Liver (tissue), 8 donors: ENCODE measurements at regions not wholly inside any gene's neighbourhood (a gene's known extent, or its start where the extent isn't known, plus 50 kb on each side); places are given as distances from the start of the nearest gene placed in this dataset.

Experiments used
- DNase-seq: peaks from one replicate; pipeline ENCODE4 v3.0.0-alpha.2; 2017; ENCODE audit warnings: low spot score
- H3K27ac ChIP-seq, 2 donors: one replicate each; pipeline ENCODE4 v1.7.0; 2013; ENCODE audit warnings: inconsistent platforms in 2 of 2, low read length in 2 of 2, control low read depth in 1 of 2, low read depth in 1 of 2, mild to moderate bottlenecking in 1 of 2
- H3K27me3 ChIP-seq, 4 donors: one replicate each; pipeline versions ENCODE4 v1.6.1 to v1.7.0; 2013; ENCODE audit warnings: low read length in 3 of 4, inconsistent platforms in 1 of 4, mild to moderate bottlenecking in 1 of 4, moderate library complexity in 1 of 4; ENCODE audit not compliant: control insufficient read depth in 4 of 4, insufficient read depth in 4 of 4
- H3K36me3 ChIP-seq, 4 donors: one replicate each; pipeline versions ENCODE4 v1.6.1 to v1.7.0; 2013; ENCODE audit warnings: low read length in 3 of 4, mild to moderate bottlenecking in 3 of 4, low read depth in 1 of 4, moderate library complexity in 1 of 4; ENCODE audit not compliant: control insufficient read depth in 4 of 4, insufficient read depth in 3 of 4
- H3K4me1 ChIP-seq, 4 donors: one replicate each; pipeline versions ENCODE4 v1.6.1 to v1.7.0; 2013; ENCODE audit warnings: low read length in 3 of 4, mild to moderate bottlenecking in 3 of 4, moderate library complexity in 1 of 4; ENCODE audit not compliant: control insufficient read depth in 4 of 4, insufficient read depth in 4 of 4
- H3K4me3 ChIP-seq, 3 donors: one replicate each; pipeline versions ENCODE4 v1.6.1 to v1.7.0; 2013; ENCODE audit warnings: low read length in 3 of 3, control low read depth in 1 of 3, low read depth in 1 of 3, mild to moderate bottlenecking in 1 of 3
- H3K9ac ChIP-seq, 2 donors: one replicate each; pipeline ENCODE4 v1.7.0; 2013; ENCODE audit warnings: low read length in 2 of 2, mild to moderate bottlenecking in 2 of 2, moderate library complexity in 2 of 2, control low read depth in 1 of 2, low read depth in 1 of 2
- H3K9me3 ChIP-seq, 4 donors: one replicate each; pipeline versions ENCODE4 v1.6.1 to v1.7.0; 2013; ENCODE audit warnings: low read length in 3 of 4; ENCODE audit not compliant: control insufficient read depth in 4 of 4
- EGR1 ChIP-seq, 2 donors: IDR thresholded peaks; 2 replicates each; pipeline ENCODE4 v1.6.1; 2016 to 2018; ENCODE audit warnings: antibody characterized with exemption in 2 of 2, low read depth in 2 of 2
- FOXA1 ChIP-seq: IDR thresholded peaks from 2 replicates; pipeline ENCODE4 v1.6.1; 2016; ENCODE audit warnings: antibody characterized with exemption
- FOXA2 ChIP-seq: IDR thresholded peaks from 2 replicates; pipeline ENCODE4 v1.6.1; 2016; ENCODE audit warnings: antibody characterized with exemption
- HNF4A ChIP-seq, 2 donors: conservative IDR thresholded peaks; 2 replicates each; pipeline ENCODE4 v1.6.1; 2016; ENCODE audit warnings: antibody characterized with exemption in 2 of 2, mild to moderate bottlenecking in 2 of 2
- JUND ChIP-seq, 2 donors: IDR thresholded peaks; 2 replicates each; pipeline ENCODE4 v1.6.1; 2016; ENCODE audit warnings: antibody characterized with exemption in 2 of 2
- MAX ChIP-seq: IDR thresholded peaks from 2 replicates; pipeline ENCODE4 v1.6.1; 2016; ENCODE audit warnings: antibody characterized with exemption
- NR2F2 ChIP-seq: IDR thresholded peaks from 2 replicates; pipeline ENCODE4 v1.6.1; 2016; ENCODE audit warnings: antibody characterized with exemption
- RAD21 ChIP-seq, 2 donors: IDR thresholded peaks; 2 replicates each; pipeline ENCODE4 v1.6.1; 2016; ENCODE audit warnings: antibody characterized with exemption in 2 of 2, mild to moderate bottlenecking in 2 of 2
- REST ChIP-seq: IDR thresholded peaks from 2 replicates; pipeline ENCODE4 v1.6.1; 2016; ENCODE audit warnings: antibody characterized with exemption, mild to moderate bottlenecking
- SP1 ChIP-seq: IDR thresholded peaks from 2 replicates; pipeline ENCODE4 v1.6.1; 2018; ENCODE audit warnings: antibody characterized with exemption, mild to moderate bottlenecking
- TAF1 ChIP-seq: conservative IDR thresholded peaks from 2 replicates; pipeline ENCODE4 v1.6.1; 2016; ENCODE audit warnings: antibody characterized with exemption, mild to moderate bottlenecking
- YY1 ChIP-seq: IDR thresholded peaks from 2 replicates; pipeline ENCODE4 v1.6.1; 2016; ENCODE audit warnings: antibody characterized with exemption, mild to moderate bottlenecking
- WGBS: extraction: QIAGEN DNeasy Blood & Tissue Kit; methylation state at CpG from one replicate; pipeline ENCODE4 v1.1.7; 2013; 5-methylcytosine and 5-hydroxymethylcytosine counted together
- TF ChIP-seq, protein P1 (sequence below): IDR thresholded peaks from 2 replicates; pipeline ENCODE4 v1.6.1; 2016; ENCODE audit warnings: antibody characterized with exemption
- TF ChIP-seq, protein P2 (sequence below): IDR thresholded peaks from 2 replicates; pipeline ENCODE4 v1.6.1; 2016; ENCODE audit warnings: antibody characterized with exemption
- TF ChIP-seq, protein P3 (sequence below): fragments of 150-350 bp; IDR thresholded peaks from 2 replicates; pipeline ENCODE4 v1.5.1; 2017; ENCODE audit warnings: improper control_type of control experiment, low read depth, low read length; ENCODE audit not compliant: missing input control
- donor health status: healthy.
- donor health status: healthy.
- donor health status: healthy.
- donor health status: healthy.
- donor health status: healthy.

DNA sequence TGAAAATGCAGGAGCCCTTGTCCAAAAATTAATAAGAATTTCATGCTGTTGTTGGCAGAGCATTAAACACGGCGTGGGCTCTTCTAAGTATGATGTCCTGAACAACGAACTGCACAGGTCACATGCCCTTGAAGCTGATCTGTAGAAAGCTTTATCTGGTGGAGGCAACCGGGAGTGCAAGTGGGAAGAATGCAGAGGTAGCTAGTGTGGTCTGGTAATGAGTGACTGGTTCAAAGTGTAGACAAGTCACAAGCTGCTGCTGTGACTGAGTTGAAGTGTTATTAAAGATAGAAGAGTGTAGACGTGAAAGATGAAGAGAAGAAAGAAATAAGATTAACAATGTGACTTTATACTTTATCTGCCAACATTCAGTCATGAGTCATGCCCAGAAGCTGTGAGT lies 361.9 kb downstream of the TTLL7 start:
- Histone ChIP-seq H3K36me3 (no peaks in the 10 kb centered on the region), H3K9ac (no peak overlapping the region), H3K4me3 (no peak overlapping the region), H3K27ac (no peak overlapping the region), H3K27me3 (no peaks in the 10 kb centered on the region), H3K4me1 (peaks cover 0 to 4% (median 0%) of the 10 kb centered on the region in 4 donors), H3K9me3 (no peaks in the 10 kb centered on the region)
- DNase-seq = no peak
- 91% methylated on average over 5 of the region's 5 CpGs for WGBS
- no peak for TF ChIP-seq HNF4A (conservative IDR thresholded peaks at IDR 0.05)
- no peak for TF ChIP-seq NR2F2
- no peak for TF ChIP-seq TAF1

GRCh38 chr1:83632906-83633305 lies 366.0 kb downstream of the TTLL7 start:
- no peak overlapping the region for H3K4me3 ChIP-seq
- H3K27me3 ChIP-seq = no peaks in the 10 kb centered on the region
- H3K4me1 ChIP-seq = no peaks in the 10 kb centered on the region
- H3K9ac ChIP-seq = no peak overlapping the region
- no peaks in the 10 kb centered on the region for H3K36me3 ChIP-seq
- WGBS = 94% methylated on average over 1 of the region's 1 CpG
- no peak for DNase-seq
- no peak for TF ChIP-seq SP1
- no peak for TF ChIP-seq HNF4A (conservative IDR thresholded peaks at IDR 0.05)
- TF ChIP-seq RAD21 (IDR thresholded peaks at IDR 0.05) = no peak
- TF ChIP-seq, protein P1, sequence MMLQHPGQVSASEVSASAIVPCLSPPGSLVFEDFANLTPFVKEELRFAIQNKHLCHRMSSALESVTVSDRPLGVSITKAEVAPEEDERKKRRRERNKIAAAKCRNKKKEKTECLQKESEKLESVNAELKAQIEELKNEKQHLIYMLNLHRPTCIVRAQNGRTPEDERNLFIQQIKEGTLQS = no peak
- TF ChIP-seq MAX = no peak
- TF ChIP-seq, protein P2, sequence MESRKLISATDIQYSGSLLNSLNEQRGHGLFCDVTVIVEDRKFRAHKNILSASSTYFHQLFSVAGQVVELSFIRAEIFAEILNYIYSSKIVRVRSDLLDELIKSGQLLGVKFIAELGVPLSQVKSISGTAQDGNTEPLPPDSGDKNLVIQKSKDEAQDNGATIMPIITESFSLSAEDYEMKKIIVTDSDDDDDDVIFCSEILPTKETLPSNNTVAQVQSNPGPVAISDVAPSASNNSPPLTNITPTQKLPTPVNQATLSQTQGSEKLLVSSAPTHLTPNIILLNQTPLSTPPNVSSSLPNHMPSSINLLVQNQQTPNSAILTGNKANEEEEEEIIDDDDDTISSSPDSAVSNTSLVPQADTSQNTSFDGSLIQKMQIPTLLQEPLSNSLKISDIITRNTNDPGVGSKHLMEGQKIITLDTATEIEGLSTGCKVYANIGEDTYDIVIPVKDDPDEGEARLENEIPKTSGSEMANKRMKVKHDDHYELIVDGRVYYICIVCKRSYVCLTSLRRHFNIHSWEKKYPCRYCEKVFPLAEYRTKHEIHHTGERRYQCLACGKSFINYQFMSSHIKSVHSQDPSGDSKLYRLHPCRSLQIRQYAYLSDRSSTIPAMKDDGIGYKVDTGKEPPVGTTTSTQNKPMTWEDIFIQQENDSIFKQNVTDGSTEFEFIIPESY = no peak
- TF ChIP-seq FOXA1 = no peak
- TF ChIP-seq EGR1 (IDR thresholded peaks at IDR 0.05; ENCODE audit: low read depth in 2 of 2) = no peak
- TF ChIP-seq JUND (IDR thresholded peaks at IDR 0.05) = no peak
- TF ChIP-seq, protein P3, sequence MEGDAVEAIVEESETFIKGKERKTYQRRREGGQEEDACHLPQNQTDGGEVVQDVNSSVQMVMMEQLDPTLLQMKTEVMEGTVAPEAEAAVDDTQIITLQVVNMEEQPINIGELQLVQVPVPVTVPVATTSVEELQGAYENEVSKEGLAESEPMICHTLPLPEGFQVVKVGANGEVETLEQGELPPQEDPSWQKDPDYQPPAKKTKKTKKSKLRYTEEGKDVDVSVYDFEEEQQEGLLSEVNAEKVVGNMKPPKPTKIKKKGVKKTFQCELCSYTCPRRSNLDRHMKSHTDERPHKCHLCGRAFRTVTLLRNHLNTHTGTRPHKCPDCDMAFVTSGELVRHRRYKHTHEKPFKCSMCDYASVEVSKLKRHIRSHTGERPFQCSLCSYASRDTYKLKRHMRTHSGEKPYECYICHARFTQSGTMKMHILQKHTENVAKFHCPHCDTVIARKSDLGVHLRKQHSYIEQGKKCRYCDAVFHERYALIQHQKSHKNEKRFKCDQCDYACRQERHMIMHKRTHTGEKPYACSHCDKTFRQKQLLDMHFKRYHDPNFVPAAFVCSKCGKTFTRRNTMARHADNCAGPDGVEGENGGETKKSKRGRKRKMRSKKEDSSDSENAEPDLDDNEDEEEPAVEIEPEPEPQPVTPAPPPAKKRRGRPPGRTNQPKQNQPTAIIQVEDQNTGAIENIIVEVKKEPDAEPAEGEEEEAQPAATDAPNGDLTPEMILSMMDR = no peak
- no peak for TF ChIP-seq FOXA2
- TF ChIP-seq REST = no peak
- no peak for TF ChIP-seq YY1
- no peak for TF ChIP-seq TAF1
- no peak overlapping the region for H3K27ac ChIP-seq
- H3K9me3 ChIP-seq = no peaks in the 10 kb centered on the region
